Fibroblast of the aortic adventitia (primary cell): ENCODE measurements at regions not wholly inside any gene's neighbourhood (a gene's known extent, or its start where the extent isn't known, plus 50 kb on each side); places are given as distances from the start of the nearest gene placed in this dataset.
A peak's percentile ranks its signal among the peaks of the same experiment; 100 is the strongest.

Experiments used
- DNase-seq: peaks from one replicate; pipeline ENCODE4 v3.0.0-alpha.2; 2010; ENCODE audit warnings: low read depth
- H3K4me3 ChIP-seq: 2 replicates; pipeline ENCODE4 v1.5.1; 2011; ENCODE audit warnings: low read depth, mild to moderate bottlenecking, control low read depth, low read length, moderate library complexity
- CTCF ChIP-seq: IDR thresholded peaks from 2 replicates; pipeline ENCODE4 v1.5.1; 2011; ENCODE audit warnings: mild to moderate bottlenecking, low read length, control low read depth, inconsistent platforms; ENCODE audit not compliant: insufficient read depth

- no peak for DNase-seq
- TF ChIP-seq CTCF, result no peak
- H3K4me3 ChIP-seq, result no peak overlapping the region
Observed at GRCh38 chrX:20712811-20713210, 446.1 kb upstream of the RPS6KA3 start.

- TF ChIP-seq CTCF, result no peak
- H3K4me3 ChIP-seq, result no peak overlapping the region
Observed at GRCh38 chrX:20711366-20711765, 444.7 kb upstream of the RPS6KA3 start.

GRCh38 chrX:20693078-20693477 lies 426.4 kb upstream of the RPS6KA3 start:
- no peak for TF ChIP-seq CTCF
- DNase-seq, result peak; percentile 8
- H3K4me3 ChIP-seq, result no peak overlapping the region

More at GRCh38 chrX:20711366-20711765, 444.7 kb upstream of the RPS6KA3 start:
- DNase-seq, result no peak

GRCh38 chrX:20686256-20686655 lies 419.5 kb upstream of the RPS6KA3 start:
- no peak for TF ChIP-seq CTCF
- H3K4me3 ChIP-seq, result no peak overlapping the region
- DNase-seq, result no peak

GRCh38 chrX:20685652-20686051 lies 418.9 kb upstream of the RPS6KA3 start:
- no peak for TF ChIP-seq CTCF
- no peak overlapping the region for H3K4me3 ChIP-seq
- no peak for DNase-seq

- TF ChIP-seq CTCF, result no peak
- peak; percentile 2 for DNase-seq
- no peak overlapping the region for H3K4me3 ChIP-seq
Observed at GRCh38 chrX:20681683-20682082, 415.0 kb upstream of the RPS6KA3 start.

- DNase-seq, result peak; percentile 2
- TF ChIP-seq CTCF, result no peak
- H3K4me3 ChIP-seq, result no peak overlapping the region
Observed at GRCh38 chrX:20680998-20681397, 414.3 kb upstream of the RPS6KA3 start.
